GM21737 (cell line): ENCODE measurements at regions not wholly inside any gene's neighbourhood (a gene's known extent, or its start where the extent isn't known, plus 50 kb on each side); places are given as distances from the start of the nearest gene placed in this dataset.

ENCODE experiments used
- ATAC-seq: cut with Tn5 transposase; IDR thresholded peaks from one replicate; pipeline ENCODE4 v1.9.1; 2021; ENCODE audit warnings: mild to moderate bottlenecking, moderate library complexity; ENCODE audit not compliant: unreplicated experiment

DNA sequence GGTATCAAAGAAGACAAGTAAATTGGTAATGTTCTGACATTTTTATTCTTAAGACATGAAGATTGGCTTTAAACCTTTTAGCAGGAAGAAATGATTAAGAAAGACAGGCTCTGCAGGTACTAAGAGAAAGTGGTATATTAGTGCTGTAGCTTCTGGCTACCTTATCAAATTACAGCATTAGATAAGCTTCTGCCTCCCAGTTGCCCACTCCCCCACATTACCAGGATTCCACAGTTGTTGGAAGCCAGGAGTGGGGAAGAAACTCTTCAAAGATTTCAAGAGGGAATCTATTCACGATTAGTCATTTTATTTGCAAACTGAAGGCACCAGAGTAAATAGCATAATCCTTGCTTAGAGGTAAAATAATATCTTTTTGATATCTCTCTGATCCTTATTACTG lies 274.9 kb downstream of the LMO4 start:
- no peak for ATAC-seq

DNA sequence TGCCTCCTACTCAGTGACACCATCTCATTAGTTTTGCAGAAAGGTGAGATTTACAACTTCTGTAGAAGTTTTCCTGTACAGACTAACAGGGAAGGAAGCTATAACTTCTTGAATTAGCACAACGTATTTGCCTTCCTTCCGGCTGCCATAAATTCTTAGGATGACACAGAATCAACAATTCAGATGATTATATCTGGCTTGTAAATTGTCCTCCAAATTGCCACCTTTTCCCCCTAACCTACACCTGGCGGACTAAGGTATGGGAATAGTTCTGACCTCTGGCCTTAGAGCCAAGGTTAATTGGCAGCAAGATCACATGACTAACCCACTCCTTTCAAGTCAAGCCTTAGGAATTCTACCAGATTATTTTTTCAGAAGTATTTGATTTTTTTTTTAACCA lies 284.3 kb downstream of the LMO4 start:
- no peak for ATAC-seq

DNA sequence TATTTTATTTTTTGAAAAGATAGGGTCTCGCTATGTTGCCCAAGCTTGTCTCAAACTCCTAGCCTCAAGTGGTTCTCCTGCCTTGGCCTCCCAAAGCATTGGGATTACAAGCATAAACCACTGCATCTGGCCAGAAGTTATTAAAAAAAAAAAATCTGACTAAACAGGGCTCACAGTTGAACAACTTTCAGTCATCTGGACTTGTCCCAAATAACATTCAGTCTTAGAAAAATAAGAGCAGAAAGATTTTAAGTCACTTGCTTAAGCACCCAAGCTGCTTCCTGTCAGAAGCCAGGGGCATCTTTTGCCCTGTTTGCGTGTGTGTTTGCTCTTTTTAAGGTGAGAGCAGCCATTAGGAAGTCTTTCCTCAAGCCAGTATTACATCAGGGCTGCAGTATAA lies 286.8 kb downstream of the LMO4 start:
- ATAC-seq = no peak

DNA sequence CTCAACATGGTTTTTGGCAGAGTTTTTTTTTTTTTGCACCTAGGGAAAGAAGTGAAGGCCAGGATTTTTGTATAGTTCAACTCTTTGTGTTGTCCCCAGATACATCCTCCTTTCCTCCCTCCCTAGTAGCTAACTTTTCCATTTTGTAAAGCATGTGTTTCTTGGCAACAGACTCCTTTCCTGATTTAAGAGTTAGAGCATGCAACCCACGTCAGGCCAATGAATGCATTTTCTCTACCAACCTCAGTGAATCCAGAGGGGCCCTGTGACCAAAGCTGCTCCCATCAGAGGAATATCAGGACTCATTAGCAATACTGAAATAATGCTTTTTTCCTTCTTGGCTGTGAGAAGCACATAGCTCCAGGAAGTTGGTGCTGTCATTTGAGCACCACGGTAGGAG lies 287.2 kb downstream of the LMO4 start:
- no peak for ATAC-seq

GRCh38 chr1:87620807-87621206 lies 292.1 kb downstream of the LMO4 start:
- no peak for ATAC-seq

- ATAC-seq = no peak
Measured at GRCh38 chr1:87629673-87630072, 301.0 kb downstream of the LMO4 start.

GRCh38 chr1:87632232-87632631 lies 303.6 kb downstream of the LMO4 start:
- no peak for ATAC-seq

- ATAC-seq = no peak
Measured at GRCh38 chr1:87636198-87636892, 307.7 kb downstream of the LMO4 start.

GRCh38 chr1:87638636-87639035 lies 310.0 kb downstream of the LMO4 start:
- no peak for ATAC-seq

DNA sequence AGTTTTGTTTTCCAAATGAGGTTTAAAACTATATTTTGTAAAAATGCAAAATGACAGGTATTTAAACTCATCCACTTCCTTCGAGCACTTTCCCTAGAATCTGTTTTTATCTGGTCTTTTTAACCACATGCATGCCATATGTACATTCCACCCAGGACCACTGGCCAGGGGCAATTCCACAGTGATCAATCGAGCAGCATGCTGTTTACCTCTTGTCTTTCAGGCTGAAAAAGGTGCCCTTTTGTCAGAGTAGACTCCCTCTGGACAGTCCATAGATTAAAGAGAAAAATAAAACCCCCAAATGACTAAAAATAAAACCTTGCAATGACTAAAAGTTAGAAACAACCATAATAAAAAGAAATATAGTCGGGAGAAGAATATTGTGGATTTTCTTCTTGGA lies 313.3 kb downstream of the LMO4 start:
- no peak for ATAC-seq

GRCh38 chr1:87642581-87643221 lies 314.0 kb downstream of the LMO4 start:
- no peak for ATAC-seq

DNA sequence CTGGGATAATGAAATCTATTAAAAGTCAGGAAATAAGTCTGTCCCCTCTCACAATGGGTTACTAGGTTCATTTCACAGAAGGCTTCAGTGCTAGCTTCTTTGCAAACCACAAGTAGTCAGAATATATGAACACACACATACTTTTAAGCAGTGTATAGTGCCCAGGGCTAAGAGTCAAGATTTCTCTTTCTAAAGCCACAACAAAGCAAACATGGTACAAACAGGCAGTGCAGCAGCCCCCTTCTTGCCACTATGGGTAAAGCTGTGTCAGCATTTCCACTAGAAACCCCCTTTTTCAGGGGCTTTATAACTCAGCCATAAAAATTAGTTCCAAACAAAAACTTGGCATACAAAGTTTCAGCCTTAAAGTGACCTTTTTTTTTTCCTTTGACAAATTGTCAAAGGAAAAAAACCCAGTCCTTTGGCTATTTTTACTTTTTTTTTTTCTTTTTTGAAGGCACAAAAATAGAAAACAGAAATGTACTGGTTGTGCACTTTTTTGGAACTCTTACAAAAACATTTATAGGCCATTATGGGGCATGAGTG lies 315.4 kb downstream of the LMO4 start:
- no peak for ATAC-seq

DNA sequence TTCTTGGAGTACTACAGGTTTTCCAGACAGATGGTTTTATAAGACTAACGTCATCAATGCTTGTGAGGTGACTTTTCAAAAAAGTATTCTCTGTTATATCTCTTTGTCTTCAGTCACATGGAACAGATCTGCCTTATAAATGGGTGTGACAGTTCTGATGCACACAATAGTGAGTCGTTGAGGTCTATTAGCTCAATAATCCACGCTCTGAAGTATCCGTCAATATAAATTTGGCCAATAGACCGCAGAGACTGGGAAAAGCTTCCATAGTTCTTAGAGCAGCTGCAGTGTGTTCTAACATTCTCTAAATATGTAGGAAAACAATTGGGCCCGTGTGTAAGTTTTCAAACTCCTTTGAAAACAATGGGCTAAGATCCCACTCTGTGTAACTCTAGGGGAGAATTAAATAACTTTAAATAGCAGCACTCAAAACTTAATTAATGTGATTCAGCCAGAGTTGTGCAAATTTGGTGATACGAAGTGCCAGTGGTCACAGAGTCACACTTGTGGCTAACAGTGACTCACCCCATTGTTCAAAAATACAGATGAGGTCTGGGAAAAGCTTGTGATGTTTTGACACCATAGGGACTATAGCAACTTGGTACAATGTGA lies 316.0 kb downstream of the LMO4 start:
- ATAC-seq = no peak

DNA sequence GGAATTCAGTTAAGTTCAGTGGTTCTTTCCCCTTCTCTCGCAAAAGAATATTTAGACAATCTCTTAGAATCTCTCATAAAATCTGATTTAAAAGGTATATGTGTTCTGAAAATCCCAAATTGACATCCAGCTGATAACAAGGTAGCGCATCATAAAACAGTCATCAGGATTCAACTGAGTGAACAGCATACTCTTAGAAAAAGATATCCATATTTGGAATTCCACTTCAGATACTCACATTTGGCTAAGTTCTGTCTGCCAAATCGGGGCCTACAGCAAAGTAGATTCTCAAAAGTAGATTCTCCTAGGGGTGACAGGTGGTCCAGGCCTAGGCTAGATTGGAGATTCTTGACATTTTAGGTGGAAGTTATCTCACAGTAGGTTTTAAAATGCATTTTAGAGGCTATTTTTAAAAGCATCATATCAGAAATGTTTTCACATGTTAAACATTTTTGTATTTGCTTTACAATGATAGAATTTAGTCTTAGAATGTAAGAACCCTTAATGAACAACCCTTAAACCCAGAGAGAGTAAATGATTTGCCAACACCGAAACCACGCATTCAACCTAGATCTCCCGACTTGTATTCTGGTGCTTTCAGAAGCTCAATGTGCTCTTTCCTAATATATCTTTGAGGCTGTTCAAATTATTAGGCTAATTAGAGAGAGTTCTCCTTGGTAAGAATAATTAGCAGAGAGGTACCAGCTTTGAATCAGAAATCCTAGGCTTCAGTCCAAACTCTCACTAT lies 318.9 kb downstream of the LMO4 start:
- no peak for ATAC-seq

- ATAC-seq = no peak
Measured at GRCh38 chr1:87648323-87649119, 319.8 kb downstream of the LMO4 start.

DNA sequence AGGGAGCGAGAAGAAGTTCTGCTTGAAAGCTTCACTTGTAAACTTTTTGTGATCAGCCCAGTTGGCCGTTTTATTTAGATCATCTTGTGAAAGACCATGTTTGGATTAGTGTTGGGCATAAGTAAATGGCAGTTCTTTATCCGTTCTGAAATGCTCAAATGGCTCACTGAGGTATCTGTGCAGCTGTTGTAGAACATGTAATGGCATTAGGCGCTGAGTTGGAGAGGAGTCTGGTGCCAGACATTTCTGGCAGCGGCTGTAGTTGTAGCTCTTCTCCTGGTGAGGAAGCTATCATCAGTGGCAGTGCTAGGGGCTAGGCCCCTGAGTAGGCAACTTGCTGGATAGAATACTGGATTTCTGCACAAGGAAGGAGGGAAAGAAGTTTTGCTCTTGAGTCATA lies 321.6 kb downstream of the LMO4 start:
- ATAC-seq = no peak

GRCh38 chr1:87652176-87652575 lies 323.5 kb downstream of the LMO4 start:
- ATAC-seq = no peak

DNA sequence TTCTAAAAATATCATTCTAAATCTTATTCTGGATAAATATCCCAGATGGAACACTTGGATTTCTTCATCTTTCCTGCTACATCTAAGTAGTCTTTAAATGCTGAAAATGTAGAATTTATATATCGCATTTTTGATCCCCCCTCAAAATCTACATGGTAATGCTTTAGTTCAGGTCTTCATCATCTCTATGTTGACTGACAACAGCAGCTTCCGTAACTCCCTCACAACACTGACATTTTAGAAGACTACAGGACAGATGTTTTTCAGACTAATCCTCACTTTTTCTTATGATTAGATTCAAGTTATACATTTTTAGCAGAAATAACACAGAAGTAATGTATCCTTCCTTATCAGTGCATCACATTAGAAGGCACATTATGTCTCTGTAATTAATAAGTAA lies 336.5 kb downstream of the LMO4 start:
- ATAC-seq = no peak

DNA sequence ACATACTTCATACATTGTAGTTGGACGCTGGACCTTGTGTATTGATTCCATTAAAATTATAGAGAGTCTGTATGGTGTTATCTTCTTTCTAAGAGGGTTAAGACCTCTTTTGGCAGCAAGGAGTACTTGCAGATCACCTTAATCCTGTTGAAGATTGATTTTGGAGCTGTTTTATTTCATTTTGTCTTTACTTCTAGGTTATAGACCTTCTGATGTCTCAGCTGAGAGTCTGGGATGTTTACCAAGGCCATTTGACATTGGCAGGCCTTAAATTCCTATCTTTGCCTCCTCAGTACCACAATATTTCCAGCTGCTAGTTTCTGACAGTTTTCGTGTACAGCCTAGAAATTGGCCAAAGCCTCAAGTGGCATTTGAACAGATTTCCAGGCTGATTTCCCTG lies 338.0 kb downstream of the LMO4 start:
- no peak for ATAC-seq

GRCh38 chr1:87669674-87670073 lies 341.0 kb downstream of the LMO4 start:
- no peak for ATAC-seq

DNA sequence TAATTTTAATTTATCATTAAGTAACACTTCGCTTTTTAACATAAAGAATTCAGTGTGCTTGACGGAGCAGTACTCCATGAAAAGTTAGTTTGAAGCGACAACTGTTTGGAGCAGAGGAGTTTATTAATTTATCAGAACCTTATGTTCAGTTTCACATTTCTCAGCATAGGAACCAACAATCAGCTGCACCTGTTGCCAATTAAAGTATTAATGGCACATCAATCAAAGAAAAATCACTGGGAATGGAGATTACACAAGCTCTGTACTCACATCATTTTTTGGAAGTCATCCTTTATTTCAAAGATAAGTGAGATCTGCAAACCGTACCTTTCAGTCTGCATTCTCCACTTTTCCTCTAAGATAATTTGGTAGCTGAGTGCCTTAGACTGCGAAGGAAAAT lies 344.6 kb downstream of the LMO4 start:
- ATAC-seq = no peak
